WERI-Rb-1 (cell line): ENCODE measurements at regions not wholly inside any gene's neighbourhood (a gene's known extent, or its start where the extent isn't known, plus 50 kb on each side); places are given as distances from the start of the nearest gene placed in this dataset.

Experiments
- DNase-seq: peaks from one replicate; pipeline ENCODE4 v3.0.0-alpha.2; 2020
- H3K27ac ChIP-seq: fragments of 250-450 bp; sonication (Bioruptor Pico); 2 replicates; pipeline ENCODE4 v1.5.1; 2020; ENCODE audit warnings: mild to moderate bottlenecking, moderate library complexity
- H3K27me3 ChIP-seq: fragments of 250-450 bp; sonication (Bioruptor Pico); 2 replicates; pipeline ENCODE4 v1.5.1; 2021; ENCODE audit warnings: mild to moderate bottlenecking, low read depth, moderate library complexity; ENCODE audit not compliant: insufficient read depth, severe bottlenecking
- H3K36me3 ChIP-seq: fragments of 250-450 bp; sonication (Bioruptor Pico); 2 replicates; pipeline ENCODE4 v1.5.1; 2020; ENCODE audit warnings: mild to moderate bottlenecking, moderate library complexity
- H3K4me3 ChIP-seq: 2 replicates; pipeline ENCODE4 v1.5.1; 2011; ENCODE audit warnings: low read depth, mild to moderate bottlenecking, control low read depth, low read length
- H3K9me3 ChIP-seq: fragments of 250-450 bp; sonication (Bioruptor Pico); 2 replicates; pipeline ENCODE4 v1.5.1; 2021; ENCODE audit warnings: mild to moderate bottlenecking, moderate library complexity; ENCODE audit not compliant: severe bottlenecking
- CTCF ChIP-seq: IDR thresholded peaks from 2 replicates; pipeline ENCODE4 v1.5.1; 2011; ENCODE audit warnings: low read depth, mild to moderate bottlenecking, control low read depth, inconsistent platforms, low read length

DNA sequence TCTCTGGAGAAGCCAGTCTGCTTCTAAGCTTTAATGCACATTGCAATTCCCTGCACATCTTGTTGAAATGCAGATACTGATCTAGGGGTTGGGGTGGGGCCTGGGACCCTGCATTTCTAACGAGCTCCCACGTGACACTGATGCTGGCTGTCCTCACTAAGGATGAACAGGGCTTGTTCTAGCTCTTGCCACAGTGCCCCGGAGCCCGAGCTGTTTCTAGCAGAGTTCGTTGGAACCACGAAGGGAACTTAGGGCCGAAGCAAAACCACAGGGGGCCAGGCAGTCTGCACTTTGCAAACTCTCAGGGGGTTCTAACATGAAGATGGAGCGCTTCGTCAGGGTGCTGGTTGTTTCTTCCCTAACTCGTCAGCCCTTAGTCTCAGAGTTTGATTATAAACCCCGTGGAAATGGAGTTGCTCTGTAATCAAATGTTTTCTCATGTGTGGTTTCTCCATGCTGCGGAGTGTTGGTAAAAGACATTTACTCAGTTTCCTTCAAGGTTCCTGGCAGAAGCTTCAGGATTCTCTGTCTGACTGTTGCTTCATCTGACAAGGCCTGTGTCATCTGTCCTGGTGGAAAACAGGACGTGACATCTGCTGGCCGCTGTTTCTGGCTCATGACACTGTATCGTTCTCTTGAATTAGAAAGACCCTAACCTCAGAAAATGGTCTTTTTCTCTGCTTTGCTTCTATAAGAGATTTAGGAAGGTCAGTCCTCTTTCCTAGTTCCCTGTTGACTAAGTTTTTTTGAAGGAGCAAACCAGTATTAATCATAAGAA is 221.5 kb downstream of the TEX29 start:
- H3K36me3 ChIP-seq: no peaks in the 10 kb centered on the region
- DNase-seq: no peak
- no peak overlapping the region for H3K4me3 ChIP-seq
- peaks cover 89% of the 10 kb centered on the region for H3K27me3 ChIP-seq
- peaks cover 24% of the 10 kb centered on the region for H3K9me3 ChIP-seq
- H3K27ac ChIP-seq: no peak overlapping the region
- TF ChIP-seq CTCF: no peak

DNA sequence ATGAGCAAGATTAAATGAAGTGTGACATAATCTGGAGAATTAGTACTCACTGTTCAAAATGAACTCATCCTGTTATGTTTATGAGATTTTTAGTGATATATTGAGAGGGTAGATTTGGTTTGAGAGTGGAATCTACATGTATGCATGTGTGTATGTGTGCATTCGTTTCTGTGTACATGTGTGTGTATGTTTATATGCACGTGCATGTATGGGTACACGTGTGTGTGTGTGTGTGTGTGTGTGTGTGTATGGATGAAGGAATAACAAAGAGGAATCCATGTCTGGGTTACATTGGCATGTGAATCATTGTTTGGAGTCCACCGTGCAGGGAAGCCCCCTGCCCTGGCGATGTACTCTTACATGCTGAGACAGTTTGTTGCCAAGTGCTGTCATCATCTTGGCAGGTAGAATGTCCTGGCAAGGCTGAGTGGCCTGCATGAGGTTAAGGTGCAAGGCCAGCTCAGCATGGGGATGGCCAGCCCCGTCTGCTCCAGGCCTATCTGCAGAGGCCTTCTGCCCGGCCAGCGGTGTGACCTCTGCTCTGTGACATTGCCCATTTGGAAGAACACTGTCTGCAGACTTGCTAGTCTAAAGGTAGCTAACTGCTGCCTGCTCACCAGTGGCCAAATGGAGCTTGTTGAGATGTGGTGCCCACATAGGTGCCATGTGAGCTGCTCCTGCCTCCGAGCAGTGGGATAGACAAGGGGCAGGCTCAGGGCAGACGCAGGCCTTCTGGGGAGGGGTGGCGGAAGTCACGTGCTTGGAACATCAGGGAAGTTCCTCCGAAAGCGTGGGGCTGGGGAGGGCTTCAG is 222.3 kb downstream of the TEX29 start:
- no peak for DNase-seq
- Histone ChIP-seq H3K9me3 (peaks cover 24% of the 10 kb centered on the region), H3K36me3 (no peaks in the 10 kb centered on the region), H3K27me3 (peaks cover 89% of the 10 kb centered on the region), H3K4me3 (no peak overlapping the region), H3K27ac (no peak overlapping the region)
- no peak for TF ChIP-seq CTCF

DNA sequence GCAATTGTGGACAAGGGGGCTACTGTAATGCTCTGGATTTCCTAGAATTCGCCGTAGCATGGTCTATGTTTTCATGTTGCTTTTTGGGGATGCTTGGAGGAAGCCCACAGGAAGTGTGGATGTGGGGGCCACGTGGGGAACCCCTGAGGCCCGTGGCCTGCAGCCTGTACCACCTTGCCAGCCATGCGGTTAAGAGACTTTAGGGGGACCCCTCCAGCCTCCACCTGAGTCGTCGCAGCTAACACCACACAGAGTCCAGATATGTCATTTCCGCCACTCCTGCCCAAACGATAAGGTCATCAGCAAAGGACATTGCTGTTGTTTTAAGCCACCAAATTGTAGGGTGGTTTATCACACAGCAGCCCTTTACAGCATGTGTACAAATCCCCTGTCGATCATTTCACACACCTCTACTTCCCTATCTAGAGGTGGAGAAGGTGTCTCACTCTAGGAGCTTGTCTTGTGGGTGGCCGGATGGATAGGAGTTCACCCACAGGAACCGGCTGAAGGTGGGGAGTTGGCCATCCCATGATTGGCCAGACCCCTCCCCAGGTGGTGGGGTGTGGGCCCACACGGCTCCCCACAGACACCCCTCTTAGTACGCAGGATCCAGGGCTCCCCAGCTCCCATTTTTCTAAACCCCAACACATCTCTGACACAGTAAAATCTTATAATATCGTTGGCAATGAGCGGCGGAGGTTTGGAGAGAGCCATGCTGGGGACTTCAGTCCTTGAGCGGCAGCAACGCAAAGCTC is 226.7 kb downstream of the TEX29 start:
- Histone ChIP-seq H3K36me3 (no peaks in the 10 kb centered on the region), H3K4me3 (no peak overlapping the region), H3K9me3 (peaks cover 24% of the 10 kb centered on the region), H3K27ac (no peak overlapping the region), H3K27me3 (peaks cover 88% of the 10 kb centered on the region)
- DNase-seq: no peak
- no peak for TF ChIP-seq CTCF

- Histone ChIP-seq H3K4me3 (no peak overlapping the region), H3K9me3 (peaks cover 23% of the 10 kb centered on the region), H3K27me3 (peaks cover 88% of the 10 kb centered on the region), H3K27ac (no peak overlapping the region), H3K36me3 (no peaks in the 10 kb centered on the region)
- DNase-seq: no peak
- no peak for TF ChIP-seq CTCF
These were observed 227.4 kb downstream of the TEX29 start for GRCh38 chr13:111547726-111548273.

- no peak for DNase-seq
- TF ChIP-seq CTCF: no peak
- Histone ChIP-seq H3K27ac (no peak overlapping the region), H3K36me3 (no peaks in the 10 kb centered on the region), H3K9me3 (peaks cover 21% of the 10 kb centered on the region), H3K4me3 (no peak overlapping the region), H3K27me3 (peaks cover 88% of the 10 kb centered on the region)
These were observed 227.9 kb downstream of the TEX29 start for GRCh38 chr13:111548301-111548700.
